ENCODE measurements at regions not wholly inside any gene's neighbourhood (a gene's known extent, or its start where the extent isn't known, plus 50 kb on each side); places are given as distances from the start of the nearest gene placed in this dataset.

GRCh38 chr4:138954428-138954827 lies 61.2 kb upstream of the NOCT start:
- Histone ChIP-seq H3K4me2 (ENCODE audit: unreplicated experiment) (peak overlapping the region; percentile 70), H3K9ac (no peak overlapping the region), H3K36me3 (ENCODE audit: low read depth) (no peaks in the 10 kb centered on the region), H3K4me1 (ENCODE audit: insufficient read depth) (peaks cover 24% of the 10 kb centered on the region), H3K27me3 (replicated peaks; ENCODE audit: insufficient read depth) (no peaks in the 10 kb centered on the region), H2AFZ (peak overlapping the region; percentile 13), H3K79me2 (ENCODE audit: insufficient read depth) (no peaks in the 10 kb centered on the region), H3K4me3 (peak overlapping the region; percentile 24; the same call in 1 of the 2 replicates), H4K20me1 (ENCODE audit: insufficient read depth) (no peaks in the 10 kb centered on the region), H3K27ac (peak overlapping the region; percentile 24), H3K9me3 (ENCODE audit: low read depth) (no peaks in the 10 kb centered on the region), H3F3A (ENCODE audit: insufficient read depth) (peaks cover 21% of the 10 kb centered on the region), H3K9me2 (ENCODE audit: insufficient read depth) (no peaks in the 10 kb centered on the region)
- in situ Hi-C loops (cut with MboI): no loop called here
- no peak for DNase-seq
- TF ChIP-seq EZH2 (IDR thresholded peaks at IDR 0.05; ENCODE audit: insufficient read depth, poor library complexity, severe bottlenecking) (no peak), EZH2phosphoT487 (IDR thresholded peaks at IDR 0.05; ENCODE audit: insufficient read depth, low read depth) (no peak)
- 54 to 63% methylated on average over 2 of the region's 2 CpGs for WGBS, 2 experiments (ENCODE audit: low coverage in 1 of 2, low lambda C conversion rate in 2 of 2, missing lambda C conversion rate in 2 of 2)

GRCh38 chr4:138953961-138954371 lies 61.6 kb upstream of the NOCT start:
- WGBS, 2 experiments (ENCODE audit: low coverage in 1 of 2, low lambda C conversion rate in 2 of 2, missing lambda C conversion rate in 2 of 2): 3 to 4% methylated on average over 2 of the region's 2 CpGs
- no peaks in the 10 kb centered on the region for H3K27me3 ChIP-seq (replicated peaks; ENCODE audit: insufficient read depth)
- in situ Hi-C loops (cut with MboI): no loop called here
- peak; percentile 79 for DNase-seq
- H2AFZ ChIP-seq: peak overlapping the region; percentile 13
- no peaks in the 10 kb centered on the region for H3K9me2 ChIP-seq (ENCODE audit: insufficient read depth)
- H3K79me2 ChIP-seq (ENCODE audit: insufficient read depth): no peaks in the 10 kb centered on the region
- peaks cover 23% of the 10 kb centered on the region for H3K4me1 ChIP-seq (ENCODE audit: insufficient read depth)
- peak; percentile 83; the same call in 1 of the 2 replicates for TF ChIP-seq EZH2phosphoT487 (IDR thresholded peaks at IDR 0.05; ENCODE audit: insufficient read depth, low read depth)
- no peak for TF ChIP-seq EZH2 (IDR thresholded peaks at IDR 0.05; ENCODE audit: insufficient read depth, poor library complexity, severe bottlenecking)
- no peaks in the 10 kb centered on the region for H4K20me1 ChIP-seq (ENCODE audit: insufficient read depth)
- H3K9me3 ChIP-seq (ENCODE audit: low read depth): no peaks in the 10 kb centered on the region
- peak overlapping the region; percentile 24 for H3K4me3 ChIP-seq
- no peak overlapping the region for H3K9ac ChIP-seq
- H3F3A ChIP-seq (ENCODE audit: insufficient read depth): peaks cover 21% of the 10 kb centered on the region
- H3K36me3 ChIP-seq (ENCODE audit: low read depth): no peaks in the 10 kb centered on the region
- peak overlapping the region; percentile 44 for H3K27ac ChIP-seq
- H3K4me2 ChIP-seq (ENCODE audit: unreplicated experiment): peak overlapping the region; percentile 70

DNA sequence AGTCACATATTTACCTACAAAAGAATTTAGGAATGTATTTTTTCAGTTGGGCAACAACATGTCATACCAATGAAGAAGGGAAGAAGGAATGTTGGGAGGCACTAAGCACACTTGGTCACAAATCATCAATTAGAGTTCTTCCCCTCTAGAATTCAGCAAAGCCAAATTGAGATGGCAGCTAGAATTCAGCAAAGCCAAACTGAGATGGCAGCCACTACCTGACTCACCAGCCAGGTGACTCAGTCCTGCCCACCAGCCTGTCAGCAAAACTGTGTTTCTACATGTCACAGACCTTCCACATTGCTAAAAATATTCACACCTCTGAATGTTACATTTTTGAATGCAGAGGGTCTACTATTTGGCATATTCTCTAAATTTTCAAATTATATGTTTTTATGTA lies 63.2 kb upstream of the NOCT start:
- Histone ChIP-seq H3K79me2 (ENCODE audit: insufficient read depth) (no peaks in the 10 kb centered on the region), H3K4me1 (ENCODE audit: insufficient read depth) (peaks cover 23% of the 10 kb centered on the region), H3K36me3 (ENCODE audit: low read depth) (no peaks in the 10 kb centered on the region), H3K27me3 (replicated peaks; ENCODE audit: insufficient read depth) (no peaks in the 10 kb centered on the region), H2AFZ (no peak overlapping the region), H3K9me3 (ENCODE audit: low read depth) (no peaks in the 10 kb centered on the region), H4K20me1 (ENCODE audit: insufficient read depth) (no peaks in the 10 kb centered on the region), H3K9ac (no peak overlapping the region), H3F3A (ENCODE audit: insufficient read depth) (peaks cover 21% of the 10 kb centered on the region), H3K4me2 (ENCODE audit: unreplicated experiment) (no peak overlapping the region), H3K27ac (no peak overlapping the region), H3K9me2 (ENCODE audit: insufficient read depth) (no peaks in the 10 kb centered on the region), H3K4me3 (no peak overlapping the region)
- DNase-seq: peak; percentile 65
- in situ Hi-C loops (cut with MboI): no loop called here
- no peak for TF ChIP-seq EZH2phosphoT487 (IDR thresholded peaks at IDR 0.05; ENCODE audit: insufficient read depth, low read depth)
- no peak for TF ChIP-seq EZH2 (IDR thresholded peaks at IDR 0.05; ENCODE audit: insufficient read depth, poor library complexity, severe bottlenecking)

GRCh38 chr4:138951764-138952163 lies 63.8 kb upstream of the NOCT start:
- no peaks in the 10 kb centered on the region for H3K27me3 ChIP-seq (replicated peaks; ENCODE audit: insufficient read depth)
- 55 to 73% methylated on average over 1 of the region's 1 CpG for WGBS, 2 experiments (ENCODE audit: low coverage in 1 of 2, low lambda C conversion rate in 2 of 2, missing lambda C conversion rate in 2 of 2)
- H3F3A ChIP-seq (ENCODE audit: insufficient read depth): peaks cover 21% of the 10 kb centered on the region
- H3K4me1 ChIP-seq (ENCODE audit: insufficient read depth): peaks cover 23% of the 10 kb centered on the region
- in situ Hi-C loops (cut with MboI): no loop called here
- H3K79me2 ChIP-seq (ENCODE audit: insufficient read depth): no peaks in the 10 kb centered on the region
- H2AFZ ChIP-seq: no peak overlapping the region
- no peak overlapping the region for H3K4me3 ChIP-seq
- no peak for TF ChIP-seq EZH2phosphoT487 (IDR thresholded peaks at IDR 0.05; ENCODE audit: insufficient read depth, low read depth)
- TF ChIP-seq EZH2 (IDR thresholded peaks at IDR 0.05; ENCODE audit: insufficient read depth, poor library complexity, severe bottlenecking): no peak
- no peaks in the 10 kb centered on the region for H4K20me1 ChIP-seq (ENCODE audit: insufficient read depth)
- H3K9me2 ChIP-seq (ENCODE audit: insufficient read depth): no peaks in the 10 kb centered on the region
- no peaks in the 10 kb centered on the region for H3K9me3 ChIP-seq (ENCODE audit: low read depth)
- no peak overlapping the region for H3K9ac ChIP-seq
- no peak overlapping the region for H3K27ac ChIP-seq
- no peaks in the 10 kb centered on the region for H3K36me3 ChIP-seq (ENCODE audit: low read depth)
- no peak overlapping the region for H3K4me2 ChIP-seq (ENCODE audit: unreplicated experiment)
- no peak for DNase-seq

GRCh38 chr4:138949866-138950265 lies 65.7 kb upstream of the NOCT start:
- Histone ChIP-seq H3K9me2 (ENCODE audit: insufficient read depth) (no peaks in the 10 kb centered on the region), H3K9ac (no peak overlapping the region), H2AFZ (no peak overlapping the region), H3K27ac (no peak overlapping the region), H3F3A (ENCODE audit: insufficient read depth) (peaks cover 21% of the 10 kb centered on the region), H3K79me2 (ENCODE audit: insufficient read depth) (no peaks in the 10 kb centered on the region), H3K4me1 (ENCODE audit: insufficient read depth) (peaks cover 23% of the 10 kb centered on the region), H3K36me3 (ENCODE audit: low read depth) (no peaks in the 10 kb centered on the region), H3K4me2 (ENCODE audit: unreplicated experiment) (no peak overlapping the region), H3K9me3 (ENCODE audit: low read depth) (no peaks in the 10 kb centered on the region), H3K4me3 (no peak overlapping the region), H4K20me1 (ENCODE audit: insufficient read depth) (no peaks in the 10 kb centered on the region), H3K27me3 (replicated peaks; ENCODE audit: insufficient read depth) (no peaks in the 10 kb centered on the region)
- no peak for TF ChIP-seq EZH2phosphoT487 (IDR thresholded peaks at IDR 0.05; ENCODE audit: insufficient read depth, low read depth)
- no peak for TF ChIP-seq EZH2 (IDR thresholded peaks at IDR 0.05; ENCODE audit: insufficient read depth, poor library complexity, severe bottlenecking)
- WGBS, 2 experiments (ENCODE audit: low coverage in 1 of 2, low lambda C conversion rate in 2 of 2, missing lambda C conversion rate in 2 of 2): 86 to 94% methylated on average over 4 of the region's 4 CpGs
- no peak for DNase-seq
- in situ Hi-C loops (cut with MboI): no loop called here

Measured in GM23248 (cell line).